ENCODE measurements at regions not wholly inside any gene's neighbourhood (a gene's known extent, or its start where the extent isn't known, plus 50 kb on each side); places are given as distances from the start of the nearest gene placed in this dataset.

GRCh38 chr11:115627071-115627470 lies 122.9 kb upstream of the CADM1 start (continued):
- TF ChIP-seq ZBTB4 (CRISPR knock-in tag; IDR thresholded peaks at IDR 0.05; ENCODE audit: borderline replicate concordance) (no peak), FOXO4 (CRISPR knock-in tag; conservative IDR thresholded peaks at IDR 0.05) (no peak), TGIF2 (CRISPR knock-in tag; IDR thresholded peaks at IDR 0.05) (no peak)

- ATAC-seq (no peak), FAIRE-seq (no peak), DNase-seq (ENCODE audit: low spot score) (no peak)
- Histone ChIP-seq H3K27me3 (ENCODE audit: control insufficient read depth in 1 of 2, insufficient read depth in 2 of 2, low read length in 2 of 2) (peaks cover 0 to 13% of the 10 kb centered on the region in 2 experiments; a peak in 2 of 5 replicates), H3K4me3 (replicated peaks in 1 of 3; ENCODE audit: insufficient read depth in 1 of 3, low read depth in 2 of 3, low read length in 3 of 3) (no peak overlapping the region), H3K4me2 (ENCODE audit: low read depth, low read length) (no peak overlapping the region), H3K36me3 (replicated peaks in 1 of 2; ENCODE audit: control insufficient read depth in 1 of 2, insufficient read depth in 2 of 2, low read length in 2 of 2) (no peaks in the 10 kb centered on the region), H3K79me2 (ENCODE audit: insufficient read depth, low read length) (no peaks in the 10 kb centered on the region), H3K9ac (ENCODE audit: insufficient read depth, low read depth, low read length) (no peak overlapping the region), H3K4me1 (ENCODE audit: insufficient read depth, low read length) (peaks cover 8% of the 10 kb centered on the region), H2AFZ (ENCODE audit: low read length) (no peak overlapping the region), H3K9me3 (ENCODE audit: low read length) (no peaks in the 10 kb centered on the region), H3K27ac (ENCODE audit: extremely low read length, insufficient read depth, low read length) (no peak overlapping the region), H4K20me1 (ENCODE audit: insufficient read depth, low read length) (no peaks in the 10 kb centered on the region)
- ChIA-PET CTCF (ENCODE audit: low intra/inter-chr PET ratio, low total read pairs) (no interaction called here), POLR2A (no interaction called here)
- intact Hi-C loops (cut with micrococcal nuclease; ENCODE audit: unreplicated experiment): no loop called here
- 3% methylated on average over 2 of the region's 2 CpGs for WGBS (ENCODE audit: low lambda C conversion rate)
- in situ Hi-C loops (cut with HindIII; ENCODE audit: extremely low pct_ligation_motif_present, low pct_unique_long_range_greater_than_20kb): no loop called here
- no TSS peak for BruUV-seq (replicated peaks)
- TF ChIP-seq ZNF441 (CRISPR knock-in tag; IDR thresholded peaks at IDR 0.05; ENCODE audit: borderline replicate concordance) (no peak), MTF1 (CRISPR knock-in tag; IDR thresholded peaks at IDR 0.05) (no peak), ZNF569 (CRISPR knock-in tag; IDR thresholded peaks at IDR 0.05; ENCODE audit: borderline replicate concordance) (no peak), HMGA1 (CRISPR knock-in tag; conservative IDR thresholded peaks at IDR 0.05) (no peak), ZNF143 (CRISPR knock-in tag; IDR thresholded peaks at IDR 0.05) (no peak), FOXM1 (CRISPR knock-in tag; IDR thresholded peaks at IDR 0.05) (no peak), ZNF510 (CRISPR knock-in tag; IDR thresholded peaks at IDR 0.05; ENCODE audit: low read depth) (no peak), DMAP1 (CRISPR knock-in tag; IDR thresholded peaks at IDR 0.05) (no peak)
Observed at GRCh38 chr11:115626414-115626813, 122.2 kb upstream of the CADM1 start.

Measured in HepG2 (cell line).